ENCODE measurements at regions not wholly inside any gene's neighbourhood (a gene's known extent, or its start where the extent isn't known, plus 50 kb on each side); places are given as distances from the start of the nearest gene placed in this dataset.

DNA sequence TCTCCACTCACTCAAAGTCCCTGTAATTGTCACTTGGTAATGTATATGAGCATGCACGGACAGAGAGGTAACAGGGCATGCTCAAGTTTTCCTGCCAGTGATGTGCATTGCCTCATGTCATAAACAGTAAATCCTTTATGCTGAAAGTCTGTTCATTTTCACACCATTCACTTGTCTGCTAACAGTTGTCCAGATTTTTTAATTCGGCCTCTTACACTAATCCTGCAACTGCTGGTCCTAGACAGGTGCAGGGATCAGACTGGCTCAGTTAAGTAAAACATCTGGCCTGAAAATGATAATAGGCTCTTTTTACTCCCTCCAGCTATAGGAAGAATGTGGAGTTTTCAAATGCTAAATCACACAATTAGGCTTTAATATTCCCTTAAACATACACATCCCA, 185.4 kb upstream of the VGLL2 start:
- no peak for DNase-seq

DNA sequence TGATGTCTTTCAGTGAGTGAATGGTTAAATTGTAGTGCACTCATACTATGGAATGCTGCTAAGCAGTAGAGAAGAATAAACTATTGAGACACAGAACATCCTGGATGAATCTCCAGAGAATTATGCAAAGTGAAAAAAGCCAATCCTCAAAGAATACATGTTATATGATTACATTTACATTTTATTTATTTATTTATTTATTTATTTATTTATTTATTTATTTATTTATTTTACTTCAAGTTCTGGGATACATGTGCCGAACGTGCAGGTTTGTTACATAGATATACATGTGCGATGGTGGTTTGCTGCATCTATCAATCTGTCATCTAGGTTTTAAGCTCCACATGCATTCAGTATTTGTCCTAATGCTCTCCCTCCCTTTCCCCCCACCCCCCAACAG, 175.8 kb upstream of the VGLL2 start:
- DNase-seq: no peak

DNA sequence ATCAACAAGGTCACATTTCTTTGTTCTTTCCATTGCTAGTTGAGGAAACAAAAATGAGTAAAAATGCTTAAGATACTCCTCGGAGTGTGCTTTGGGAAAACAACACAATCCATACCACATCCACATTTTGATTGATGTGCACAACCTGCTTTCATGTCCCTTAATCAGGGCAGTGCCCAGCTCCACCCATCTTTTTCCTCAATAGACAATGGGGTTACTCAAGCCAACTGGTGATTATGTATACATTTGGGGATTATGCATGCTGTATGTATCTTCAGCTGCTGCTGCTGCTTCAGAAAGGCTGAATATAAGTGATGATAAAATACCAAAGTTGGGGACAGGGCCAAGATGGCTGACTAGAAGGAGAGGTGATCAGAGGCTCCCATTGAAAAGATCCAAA, 155.2 kb upstream of the VGLL2 start:
- no peak for DNase-seq

DNA sequence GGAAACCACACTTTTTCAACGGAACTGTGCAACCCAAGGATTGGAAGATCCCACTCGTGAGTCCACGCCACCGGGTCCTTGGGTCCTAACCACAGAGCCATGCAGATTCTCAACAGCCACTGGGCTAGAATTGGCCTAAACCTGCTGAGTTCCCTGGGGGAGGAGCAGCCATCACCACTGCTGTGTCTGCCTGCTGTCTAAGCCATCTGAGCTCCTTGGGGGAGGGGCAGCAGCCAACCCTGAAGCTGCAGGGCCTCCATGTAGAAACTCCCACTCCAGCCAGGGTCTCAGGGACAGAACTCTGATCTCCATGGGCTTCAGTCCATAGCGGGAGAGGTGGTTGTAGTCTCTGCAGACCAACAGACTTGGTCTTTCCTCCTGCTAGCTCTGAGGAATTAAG, 154.6 kb upstream of the VGLL2 start:
- DNase-seq: no peak

DNA sequence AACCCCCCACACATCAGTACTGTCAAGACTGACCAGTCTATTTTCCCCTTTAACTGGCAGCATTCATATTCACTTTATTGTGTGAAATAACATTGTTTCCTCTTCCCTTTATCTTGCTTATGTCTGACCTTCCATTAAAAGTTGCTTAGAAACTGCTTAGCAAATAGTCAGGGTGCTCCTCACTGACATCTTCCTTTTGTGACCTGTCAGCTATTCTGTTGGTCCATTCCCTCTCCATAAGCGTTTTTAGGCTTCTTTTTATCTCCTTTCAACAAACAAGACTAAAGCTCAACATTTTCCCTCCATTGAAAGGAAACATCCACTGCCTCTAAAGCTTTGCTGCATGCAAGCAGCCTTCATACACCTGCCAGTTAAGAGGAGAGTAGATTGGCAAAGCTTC, 147.7 kb upstream of the VGLL2 start:
- no peak for DNase-seq

DNA sequence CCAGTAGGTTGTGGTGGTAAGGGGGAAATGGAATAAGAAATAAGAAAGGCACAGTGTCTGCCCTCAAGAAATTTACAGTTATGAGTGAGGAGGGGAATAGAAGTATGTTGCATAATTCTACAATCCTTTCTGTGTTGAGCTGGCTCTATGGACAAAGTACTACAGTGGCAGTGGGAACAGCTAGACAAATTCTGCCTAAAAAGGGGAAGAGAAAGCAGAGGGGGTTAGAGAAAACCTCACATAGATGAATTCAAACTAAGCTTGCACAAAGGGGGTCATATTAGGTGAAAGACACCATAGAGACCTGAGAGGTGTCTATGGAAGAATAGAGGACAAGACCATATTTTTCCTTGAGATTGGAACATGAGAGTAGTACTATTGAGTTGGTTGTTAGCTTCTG, 146.9 kb upstream of the VGLL2 start:
- DNase-seq: no peak

DNA sequence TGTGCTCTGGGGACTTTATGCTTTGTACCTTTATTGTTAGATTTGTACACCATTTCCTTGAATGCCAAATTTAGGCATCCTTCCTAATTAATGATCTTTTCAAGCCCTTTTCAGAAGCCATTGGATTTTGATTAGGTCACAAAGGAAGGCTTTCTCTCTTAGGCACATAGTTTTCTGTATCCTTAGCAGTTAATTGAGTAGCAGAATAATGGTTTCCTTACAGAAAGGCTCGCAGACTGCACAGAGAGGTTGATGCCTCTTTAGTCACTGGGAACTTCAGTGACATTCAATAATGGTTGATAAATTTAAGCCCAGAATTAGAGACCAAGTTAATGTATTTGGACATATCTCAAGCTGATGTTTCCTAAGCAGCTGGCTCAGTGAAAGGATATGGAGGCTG, 139.1 kb upstream of the VGLL2 start:
- no peak for DNase-seq

DNA sequence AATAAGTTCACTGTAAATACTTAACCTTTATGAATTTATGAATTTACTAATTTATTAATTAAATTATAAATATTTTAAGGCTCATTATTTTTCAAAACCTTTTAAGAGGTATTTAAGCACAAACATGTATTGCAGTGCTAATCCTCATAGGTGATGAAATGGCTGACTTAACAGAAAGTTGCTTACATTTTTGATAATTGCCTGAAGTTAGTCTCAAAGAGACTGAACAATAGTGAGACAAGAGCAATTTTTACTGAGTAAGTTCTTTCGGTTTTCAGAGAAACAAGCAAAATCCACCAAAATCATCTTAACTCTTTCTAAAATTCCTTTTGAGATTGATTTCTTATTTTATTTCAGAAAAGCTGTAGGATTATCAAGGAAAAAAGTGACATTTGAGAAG, 137.3 kb upstream of the VGLL2 start:
- DNase-seq: no peak

DNA sequence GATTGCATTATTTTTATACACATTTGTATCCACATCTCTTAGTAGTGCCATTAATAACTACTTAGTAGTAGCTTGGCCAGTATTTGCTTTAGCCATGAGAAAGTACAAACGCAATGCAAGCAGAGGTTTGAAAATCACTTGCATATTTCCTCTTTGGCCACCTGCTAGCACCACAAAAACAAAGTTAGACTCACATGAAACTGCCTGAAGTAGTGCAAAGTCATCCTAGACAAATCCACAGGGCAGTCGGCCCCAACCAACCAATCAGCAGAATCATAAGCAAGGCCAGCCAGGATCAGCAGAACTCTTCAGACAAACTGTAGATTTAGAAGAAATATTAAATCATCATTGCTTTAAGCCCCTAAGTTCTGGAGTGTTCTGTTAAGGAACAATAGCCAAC, 135.2 kb upstream of the VGLL2 start:
- DNase-seq: no peak

DNA sequence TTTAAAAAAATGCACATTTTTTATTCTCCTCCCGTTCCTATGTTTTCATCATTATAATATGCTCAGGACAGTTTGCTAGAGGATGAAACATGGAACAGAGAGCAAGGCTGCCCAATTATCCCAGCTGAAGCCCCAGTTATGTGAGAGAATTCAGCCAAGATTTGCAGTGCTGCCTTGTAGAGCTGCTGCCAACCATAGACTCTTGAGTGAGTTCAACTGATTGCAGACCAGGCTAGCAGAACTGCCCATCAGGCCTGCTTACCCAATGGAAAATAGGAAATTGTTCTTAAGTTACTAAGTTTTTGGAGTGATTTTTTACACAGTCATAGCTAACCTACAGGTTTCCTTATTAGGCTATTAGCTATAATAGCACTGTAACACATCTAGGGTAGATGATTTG, 128.7 kb upstream of the VGLL2 start:
- no peak for DNase-seq

DNA sequence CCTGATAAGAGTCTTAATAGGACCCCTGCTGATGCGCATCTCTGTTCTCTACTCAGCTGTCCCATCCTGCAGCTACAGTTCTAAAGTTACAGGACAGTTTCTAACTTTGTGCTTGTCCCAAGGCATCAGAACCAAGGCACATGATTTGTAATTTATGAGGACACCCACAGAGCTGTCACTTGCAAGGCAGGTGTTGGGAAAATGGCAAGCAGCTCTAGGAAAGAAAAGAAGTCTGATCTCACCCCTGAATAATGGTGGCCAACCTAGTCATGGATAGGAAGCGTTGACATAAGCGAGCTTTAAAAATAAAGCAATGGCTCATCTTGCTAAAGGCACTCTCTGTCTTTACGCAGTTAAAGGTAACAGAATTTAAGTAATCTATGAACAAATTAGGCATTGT, 127.6 kb upstream of the VGLL2 start:
- no peak for DNase-seq

DNA sequence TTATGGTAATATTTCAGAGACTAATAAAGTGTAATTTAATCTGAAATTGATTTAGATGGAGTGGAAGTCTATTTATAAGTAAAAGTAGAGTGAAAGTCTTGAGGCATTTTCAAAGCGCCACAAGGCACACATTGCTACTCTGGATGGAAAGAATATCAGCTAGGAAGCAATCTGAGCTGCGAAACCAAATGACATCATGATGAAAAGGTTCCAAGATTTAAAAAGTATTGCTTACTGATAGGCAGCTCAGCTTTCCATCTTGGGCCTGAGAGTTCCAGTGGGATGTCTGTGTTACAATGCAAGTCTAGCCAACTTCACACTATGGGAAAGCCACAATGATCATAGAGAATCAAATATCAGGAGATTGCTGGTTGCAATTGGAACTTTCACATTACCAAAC, 126.9 kb upstream of the VGLL2 start:
- no peak for DNase-seq

DNA sequence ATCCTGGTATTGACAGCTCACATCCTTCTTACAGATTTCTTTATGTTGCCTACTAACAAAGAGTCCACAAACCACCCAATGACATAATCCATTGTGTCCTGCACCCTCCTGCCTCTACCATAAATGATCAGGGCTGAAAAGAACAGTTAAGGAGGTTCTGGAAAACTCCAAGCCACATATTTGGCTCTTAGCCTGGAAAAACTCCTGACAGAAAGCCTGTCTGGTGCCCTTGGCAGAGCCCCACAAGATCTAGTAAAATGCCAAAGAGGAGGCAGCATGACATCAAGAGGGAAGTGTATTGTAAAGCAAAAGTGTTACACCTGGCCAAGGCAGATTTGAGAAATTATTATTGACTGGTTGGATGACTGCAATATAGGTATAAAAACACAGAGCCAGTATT, 126.4 kb upstream of the VGLL2 start:
- DNase-seq: no peak

DNA sequence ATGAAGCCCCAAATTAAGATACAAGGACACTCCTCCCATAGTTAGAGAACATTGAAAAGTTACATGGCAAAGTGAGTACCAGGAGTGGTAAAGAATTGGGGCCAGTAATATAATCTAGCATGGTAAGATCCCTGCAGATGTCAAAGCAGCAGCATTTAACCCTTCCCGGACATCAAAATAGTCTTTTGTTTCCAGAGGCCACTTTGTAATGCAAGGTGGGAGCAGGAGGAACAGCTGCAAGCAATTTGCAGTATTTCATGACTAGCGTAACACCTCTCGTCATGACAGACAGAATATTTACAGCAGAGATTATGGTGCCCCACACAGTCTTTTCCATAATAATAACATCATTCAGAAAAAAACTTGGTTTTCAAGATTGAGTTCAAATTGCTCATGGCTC, 123.2 kb upstream of the VGLL2 start:
- no peak for DNase-seq

DNA sequence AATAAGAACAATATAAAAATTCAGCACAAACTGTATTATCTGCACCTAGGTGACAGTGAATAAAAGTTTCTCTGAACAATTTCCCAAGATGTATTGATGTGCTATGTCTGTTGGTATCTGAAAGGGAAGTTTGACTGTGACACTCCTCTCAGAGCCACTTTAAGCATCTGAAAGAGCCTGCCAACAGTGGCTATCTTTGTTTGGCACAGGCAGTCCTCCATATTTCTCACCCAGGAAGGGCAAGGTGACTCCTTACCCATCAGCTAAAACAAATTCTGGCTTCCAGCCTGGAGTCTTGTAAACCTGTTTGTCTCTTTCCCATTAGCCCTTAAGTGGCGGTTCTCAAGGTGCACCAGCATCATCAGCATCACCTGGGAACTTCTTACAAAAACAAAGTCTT, 122.4 kb upstream of the VGLL2 start:
- DNase-seq: no peak

DNA sequence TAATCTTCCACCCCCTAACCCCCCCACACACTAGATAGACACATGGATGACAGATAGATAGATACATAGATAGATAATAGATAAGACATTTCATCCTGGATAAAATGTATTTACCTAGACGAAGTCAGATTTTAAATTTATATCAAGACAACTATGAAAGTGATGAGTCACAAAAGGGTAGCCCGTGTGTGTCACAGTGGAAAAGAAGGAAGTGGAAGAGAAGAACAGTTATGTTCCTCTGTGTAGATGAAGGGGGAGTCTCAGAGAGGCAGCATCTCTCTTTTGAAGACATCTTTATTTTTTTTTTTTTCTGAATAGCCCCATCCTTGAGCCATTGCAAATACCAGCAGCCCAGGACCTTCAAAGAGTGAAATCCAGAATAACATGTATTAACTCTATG, 121.7 kb upstream of the VGLL2 start:
- DNase-seq: no peak

DNA sequence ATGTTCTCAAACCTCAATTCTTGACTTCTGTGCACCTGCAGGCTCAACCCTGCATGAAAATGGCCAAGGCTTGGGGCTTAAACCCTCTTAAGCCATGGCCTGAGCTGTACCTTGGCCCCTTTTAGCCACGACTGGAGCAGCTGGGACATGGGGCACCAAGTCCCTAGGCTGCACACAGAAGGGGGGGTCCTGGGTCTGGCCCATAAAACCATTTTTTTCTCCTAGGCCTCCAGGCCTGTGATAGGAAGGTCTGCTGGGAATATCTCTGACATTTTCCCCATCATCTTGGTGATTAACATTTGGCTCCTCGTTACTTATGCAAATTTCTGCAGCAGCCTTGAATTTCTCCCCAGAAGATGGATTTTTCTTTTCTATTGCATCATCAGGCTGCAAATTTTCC, 119.4 kb upstream of the VGLL2 start:
- DNase-seq: no peak

DNA sequence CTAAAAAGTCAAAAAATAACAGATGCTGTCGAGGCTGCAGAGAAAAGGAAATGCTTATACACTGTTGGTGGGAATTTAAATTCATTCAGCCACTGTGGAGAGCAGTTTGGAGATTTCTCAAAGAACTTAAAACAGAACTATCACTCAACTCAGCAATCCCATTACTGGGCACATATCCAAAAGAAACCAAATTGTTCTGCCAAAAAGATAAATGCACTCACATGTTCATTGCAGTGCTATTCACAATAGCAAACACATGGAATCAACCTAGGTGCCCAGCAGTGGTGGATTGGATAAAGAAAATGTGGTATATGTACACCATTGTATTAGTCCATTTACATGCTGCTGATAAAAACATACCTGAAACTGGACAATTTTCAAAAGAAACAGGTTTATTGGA, 116.0 kb upstream of the VGLL2 start:
- DNase-seq: no peak

DNA sequence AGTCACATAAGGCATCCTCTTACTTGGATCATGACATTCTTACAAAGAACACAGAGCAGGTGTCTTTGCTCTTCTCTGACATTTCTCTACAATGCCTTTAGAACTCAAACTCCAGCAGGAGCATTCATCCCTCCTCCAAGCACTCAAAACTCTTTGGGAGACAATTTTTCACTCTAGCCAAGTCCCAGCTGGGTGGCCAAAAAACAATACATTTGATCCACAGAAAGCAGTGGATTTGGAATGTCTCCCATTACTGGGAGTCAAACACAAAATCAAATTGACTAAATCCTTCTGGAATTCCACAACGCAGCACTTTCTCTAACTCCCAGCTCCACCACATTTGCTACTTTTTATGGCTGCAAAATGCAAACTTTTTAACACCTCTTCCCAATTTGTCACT, 108.6 kb upstream of the VGLL2 start:
- DNase-seq: no peak

DNA sequence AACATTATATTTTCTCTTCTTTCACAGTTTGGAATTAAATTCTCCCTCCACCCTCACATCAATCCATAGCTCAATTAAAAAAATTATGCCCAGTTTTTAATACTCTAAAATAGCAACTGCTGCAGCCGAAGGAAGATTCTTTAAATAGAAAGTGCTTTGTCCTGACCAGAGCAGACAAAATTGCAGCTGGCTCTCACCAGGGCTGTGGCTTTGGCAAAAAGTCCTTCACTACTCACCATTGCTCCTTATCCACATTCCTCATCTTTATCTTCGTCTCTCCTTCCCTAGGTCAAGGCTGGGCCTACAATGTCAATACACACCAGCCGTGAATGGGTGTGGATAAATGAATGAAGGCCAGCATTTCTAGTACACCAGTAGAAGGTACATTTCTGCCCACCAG, 107.9 kb upstream of the VGLL2 start:
- DNase-seq: no peak

DNA sequence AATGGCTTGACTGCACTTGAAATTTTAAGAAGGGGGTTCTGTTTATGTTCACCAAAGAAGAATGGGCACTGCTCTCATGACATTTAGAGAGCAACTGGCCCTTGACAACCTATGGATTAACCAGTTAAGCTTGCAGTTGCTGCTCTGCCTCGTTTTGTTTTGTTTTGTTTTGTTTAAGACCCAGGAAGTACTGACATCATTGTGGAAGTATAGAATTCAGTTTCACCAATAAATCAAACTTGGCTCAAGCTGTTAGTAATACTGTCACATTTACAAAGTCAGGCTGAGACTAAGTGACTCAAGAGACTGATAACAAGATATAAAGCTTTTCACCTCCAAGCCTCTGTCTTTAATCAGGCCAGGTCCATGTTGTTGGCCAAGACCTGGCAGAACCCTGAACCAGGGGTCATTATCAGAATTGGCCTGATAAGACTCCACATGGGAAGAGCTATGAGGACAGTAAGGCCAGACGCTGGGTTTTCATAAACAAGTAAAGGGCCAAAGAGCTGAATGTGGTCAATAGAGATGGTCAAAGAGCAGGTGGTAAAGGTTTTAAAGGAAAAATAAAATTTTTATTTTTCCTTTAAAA, 99.4 kb upstream of the VGLL2 start:
- DNase-seq: no peak

DNA sequence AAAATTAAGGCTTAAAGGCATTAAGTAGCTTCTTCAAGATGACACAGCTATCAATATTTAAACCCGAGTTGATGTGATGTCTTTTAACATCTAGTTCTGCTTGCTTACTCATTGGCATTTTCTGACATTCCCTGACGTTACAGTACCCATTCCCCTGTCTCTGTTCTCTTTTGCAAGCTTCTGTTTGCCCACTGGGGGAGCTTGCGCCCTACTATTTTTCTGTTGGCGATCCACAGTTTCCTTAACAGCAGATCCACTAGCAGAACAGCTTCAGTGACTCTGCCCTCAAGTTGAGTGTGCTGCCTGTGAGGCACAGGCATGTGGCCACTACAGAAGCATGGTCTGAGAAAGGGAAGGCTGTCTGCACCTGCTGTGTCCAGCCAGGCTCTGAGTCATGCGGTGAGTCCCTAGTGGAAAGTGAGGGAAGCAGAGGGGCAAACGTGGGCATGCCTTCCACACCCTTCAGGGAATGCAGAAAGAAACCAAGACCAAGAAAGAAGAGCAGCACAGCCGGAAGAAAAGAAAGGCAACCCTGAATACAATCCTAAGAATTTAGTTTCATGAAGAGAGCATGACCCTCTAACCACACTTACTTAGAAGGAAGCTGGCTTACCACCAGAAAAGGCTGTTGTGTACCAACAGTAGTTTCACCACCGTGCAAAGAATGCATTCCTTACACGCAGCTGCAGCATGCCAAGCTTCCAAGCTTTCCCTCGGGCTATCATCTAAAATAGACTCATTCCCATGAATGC, 97.7 kb upstream of the VGLL2 start:
- DNase-seq: no peak

DNA sequence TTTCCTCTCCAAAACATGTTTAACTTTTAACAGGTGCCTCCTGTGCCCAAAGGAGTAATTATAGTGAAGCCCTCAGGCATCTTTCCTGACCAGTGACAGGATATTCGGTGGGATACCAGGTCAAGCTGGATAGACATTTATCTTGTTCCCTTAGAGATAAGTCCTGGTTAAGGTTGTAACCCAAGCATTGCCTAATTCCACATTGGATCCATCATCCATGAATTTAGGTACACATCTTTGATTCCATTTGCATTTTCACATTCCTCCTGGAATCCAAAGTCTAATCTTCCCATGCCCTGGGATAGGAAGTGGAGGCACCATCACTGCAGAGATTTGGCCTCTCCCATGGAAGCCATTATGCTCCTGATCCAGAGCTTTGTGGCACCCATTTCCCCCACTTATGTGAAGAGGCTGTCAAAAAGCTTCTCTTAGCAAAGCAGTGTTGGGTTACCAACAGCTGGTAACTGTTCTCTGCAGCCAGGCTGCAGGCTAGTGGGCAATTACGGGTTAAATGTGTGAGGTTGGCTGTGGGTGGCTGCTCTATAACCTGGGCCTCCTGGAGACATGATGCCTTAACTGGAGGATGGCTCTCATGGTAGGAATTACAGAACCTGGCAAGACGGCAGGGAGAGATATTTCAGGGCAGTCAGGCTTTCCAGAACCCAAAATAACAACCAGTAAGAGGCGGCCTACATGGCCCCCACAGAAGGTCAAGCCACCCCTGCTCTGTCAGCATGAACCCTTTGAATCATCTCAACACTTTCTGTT, 96.9 kb upstream of the VGLL2 start:
- no peak for DNase-seq

DNA sequence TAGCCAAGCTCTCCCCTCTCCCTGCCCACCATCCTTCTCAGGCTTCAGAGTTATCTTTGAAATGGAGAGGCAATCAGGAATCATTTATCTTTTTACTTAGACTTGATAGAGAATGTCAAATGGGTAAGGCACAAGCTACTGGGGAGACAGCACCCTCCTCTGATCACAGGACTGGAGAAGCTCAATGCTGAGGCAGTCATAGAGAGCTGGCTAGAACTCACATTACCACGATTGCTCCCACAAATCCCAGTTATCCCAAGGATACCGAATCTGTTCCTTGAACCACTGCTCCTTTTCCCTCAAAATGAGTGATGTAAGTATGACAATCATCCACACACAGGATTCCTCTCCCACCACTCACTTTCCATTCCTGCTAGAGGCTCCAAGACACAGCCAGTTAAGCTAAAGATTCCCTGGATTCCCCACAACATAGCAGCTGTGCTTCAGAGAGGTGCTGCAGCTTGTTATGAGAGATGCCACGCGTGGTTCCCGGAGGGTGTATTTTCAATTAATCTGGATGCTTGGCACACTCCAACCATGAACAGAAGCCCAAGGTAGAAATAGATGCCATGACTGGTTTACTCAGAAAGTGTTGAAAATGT, 96.2 kb upstream of the VGLL2 start:
- DNase-seq: no peak
